Prostate gland (tissue), 2 donors: ENCODE measurements at regions not wholly inside any gene's neighbourhood (a gene's known extent, or its start where the extent isn't known, plus 50 kb on each side); places are given as distances from the start of the nearest gene placed in this dataset.
A peak's percentile ranks its signal among the peaks of the same experiment; 100 is the strongest.

Experiments used
- DNase-seq: peaks from one replicate; pipeline ENCODE4 v3.0.0-alpha.2; 2019; ENCODE audit warnings: low spot score
- H3K27ac ChIP-seq, 2 donors: fragments of 200-600 bp; sonication (generic); 2 replicates each; pipeline ENCODE4 v1.5.1; 2017 to 2019
- H3K27me3 ChIP-seq: fragments of 200-600 bp; sonication (generic); replicated peaks from 2 replicates; pipeline ENCODE4 v1.5.1; 2019; ENCODE audit not compliant: insufficient read depth
- H3K36me3 ChIP-seq, 2 donors: fragments of 200-600 bp; sonication (generic); 1 replicate in 1 of 2; 2 replicates in 1 of 2; pipeline versions ENCODE4 v1.5.1 to v1.8.1; 2017 to 2019
- H3K4me1 ChIP-seq: fragments of 200-600 bp; sonication (generic); replicated peaks from 2 replicates; pipeline ENCODE4 v1.5.1; 2019
- H3K4me3 ChIP-seq, 2 donors: fragments of 200-600 bp; sonication (generic); 2 replicates each; pipeline ENCODE4 v1.5.1; 2017 to 2019
- H3K9me3 ChIP-seq: fragments of 200-600 bp; sonication (generic); 2 replicates; pipeline ENCODE4 v1.5.1; 2017
- CTCF ChIP-seq, 4 experiments: fragments of 200-600 bp in 2 of 4; fragments of 450-650 bp in 2 of 4; sonication (generic) in 2 of 4; IDR thresholded peaks; 1 replicate in 3 of 4; 2 replicates in 1 of 4; pipeline ENCODE4 v1.5.1; 2016 to 2019; ENCODE audit warnings: antibody characterized with exemption in 4 of 4, mild to moderate bottlenecking in 2 of 4, moderate library complexity in 2 of 4
- POLR2A ChIP-seq: fragments of 450-650 bp; IDR thresholded peaks from one replicate; pipeline ENCODE4 v1.6.1; 2016; ENCODE audit warnings: antibody characterized with exemption, mild to moderate bottlenecking
- POLR2AphosphoS5 ChIP-seq: sonication (generic); formaldehyde crosslinking; IDR thresholded peaks from one replicate; pipeline ENCODE4 v1.6.1; 2017; ENCODE audit warnings: antibody characterized with exemption
- WGBS: methylation state at CpG from one replicate; pipeline ENCODE4 v1.1.5; 2018; 5-methylcytosine and 5-hydroxymethylcytosine counted together
- intact Hi-C: fragments of 100-400 bp; cut with DNase I; formaldehyde crosslinking; loops from one replicate; pipeline ENCODE4 v1.14.2; 2022

- Histone ChIP-seq H3K27me3 (no peaks in the 10 kb centered on the region), H3K36me3 (no peaks in the 10 kb centered on the region), H3K27ac (no peak overlapping the region), H3K9me3 (no peaks in the 10 kb centered on the region), H3K4me1 (no peaks in the 10 kb centered on the region), H3K4me3 (no peak overlapping the region)
- 69% methylated on average over 2 of the region's 2 CpGs for WGBS
- no peak for TF ChIP-seq POLR2A
- no peak for TF ChIP-seq POLR2AphosphoS5
- TF ChIP-seq CTCF (IDR thresholded peaks at IDR 0.05), result no peak
- intact Hi-C loops, result no loop called here
- DNase-seq, result no peak
These were observed 409.1 kb downstream of the GPAM start for GRCh38 chr10:111774486-111774885.

GRCh38 chr10:111784436-111784835 is 399.1 kb downstream of the GPAM start:
- intact Hi-C loops, result no loop called here
- 31% methylated on average over 1 of the region's 1 CpG for WGBS
- Histone ChIP-seq H3K4me3 (no peak overlapping the region), H3K4me1 (no peaks in the 10 kb centered on the region), H3K9me3 (no peaks in the 10 kb centered on the region), H3K36me3 (no peaks in the 10 kb centered on the region), H3K27ac (no peak overlapping the region), H3K27me3 (no peaks in the 10 kb centered on the region)
- no peak for DNase-seq
- TF ChIP-seq POLR2AphosphoS5 (no peak), POLR2A (no peak), CTCF (IDR thresholded peaks at IDR 0.05) (no peak)

GRCh38 chr10:111784946-111785465 is 398.6 kb downstream of the GPAM start:
- DNase-seq, result no peak
- TF ChIP-seq POLR2AphosphoS5 (no peak), CTCF (IDR thresholded peaks at IDR 0.05) (no peak), POLR2A (no peak)
- no peak overlapping the region for H3K27ac ChIP-seq
- 61% methylated on average over 2 of the region's 2 CpGs for WGBS
- no peaks in the 10 kb centered on the region for H3K27me3 ChIP-seq
- H3K4me3 ChIP-seq, result no peak overlapping the region
- no peaks in the 10 kb centered on the region for H3K9me3 ChIP-seq
- intact Hi-C loops, result no loop called here
- H3K4me1 ChIP-seq, result no peaks in the 10 kb centered on the region
- H3K36me3 ChIP-seq, result no peaks in the 10 kb centered on the region

GRCh38 chr10:111785921-111786320 is 397.6 kb downstream of the GPAM start:
- H3K27ac ChIP-seq, result no peak overlapping the region
- H3K4me3 ChIP-seq, result no peak overlapping the region
- no peaks in the 10 kb centered on the region for H3K36me3 ChIP-seq
- 29% methylated on average over 1 of the region's 1 CpG for WGBS
- no peaks in the 10 kb centered on the region for H3K4me1 ChIP-seq
- intact Hi-C loops, result no loop called here
- H3K9me3 ChIP-seq, result no peaks in the 10 kb centered on the region
- no peak for DNase-seq
- TF ChIP-seq CTCF (IDR thresholded peaks at IDR 0.05) (no peak), POLR2AphosphoS5 (no peak), POLR2A (no peak)
- no peaks in the 10 kb centered on the region for H3K27me3 ChIP-seq

- TF ChIP-seq POLR2AphosphoS5 (peak; percentile 38), POLR2A (no peak), CTCF (IDR thresholded peaks at IDR 0.05) (no peak)
- Histone ChIP-seq H3K27me3 (no peaks in the 10 kb centered on the region), H3K4me3 (no peak overlapping the region), H3K9me3 (no peaks in the 10 kb centered on the region), H3K36me3 (no peaks in the 10 kb centered on the region), H3K27ac (no peak overlapping the region), H3K4me1 (no peaks in the 10 kb centered on the region)
- DNase-seq, result no peak
- intact Hi-C loops, result no loop called here
These were observed 393.7 kb downstream of the GPAM start for GRCh38 chr10:111789821-111790220.
